ENCODE measurements at regions not wholly inside any gene's neighbourhood (a gene's known extent, or its start where the extent isn't known, plus 50 kb on each side); places are given as distances from the start of the nearest gene placed in this dataset.

DNA sequence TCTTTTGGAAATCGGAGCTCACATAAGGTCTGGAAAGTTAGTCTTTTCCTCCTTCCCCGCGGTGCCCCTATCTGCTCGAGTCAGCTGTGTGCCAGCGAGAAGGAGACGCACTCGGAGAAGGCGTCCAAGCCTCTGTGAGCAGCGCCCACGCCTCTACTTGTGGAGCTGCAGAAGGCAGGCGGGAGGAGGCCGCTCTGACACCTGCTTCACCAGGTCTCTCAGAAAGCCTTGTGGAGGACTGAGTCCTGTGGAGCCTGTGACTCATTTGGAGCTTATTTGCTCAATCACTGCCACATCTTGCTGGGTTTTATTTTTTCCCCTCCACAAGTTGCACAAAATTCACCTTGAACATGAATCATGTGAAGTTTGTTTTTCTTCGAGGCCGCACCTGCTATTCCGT is 117.5 kb downstream of the IRX2 start:
- H3K36me3 ChIP-seq (ENCODE audit: control insufficient read depth, low read length), result no peaks in the 10 kb centered on the region
- TF ChIP-seq, protein P1, sequence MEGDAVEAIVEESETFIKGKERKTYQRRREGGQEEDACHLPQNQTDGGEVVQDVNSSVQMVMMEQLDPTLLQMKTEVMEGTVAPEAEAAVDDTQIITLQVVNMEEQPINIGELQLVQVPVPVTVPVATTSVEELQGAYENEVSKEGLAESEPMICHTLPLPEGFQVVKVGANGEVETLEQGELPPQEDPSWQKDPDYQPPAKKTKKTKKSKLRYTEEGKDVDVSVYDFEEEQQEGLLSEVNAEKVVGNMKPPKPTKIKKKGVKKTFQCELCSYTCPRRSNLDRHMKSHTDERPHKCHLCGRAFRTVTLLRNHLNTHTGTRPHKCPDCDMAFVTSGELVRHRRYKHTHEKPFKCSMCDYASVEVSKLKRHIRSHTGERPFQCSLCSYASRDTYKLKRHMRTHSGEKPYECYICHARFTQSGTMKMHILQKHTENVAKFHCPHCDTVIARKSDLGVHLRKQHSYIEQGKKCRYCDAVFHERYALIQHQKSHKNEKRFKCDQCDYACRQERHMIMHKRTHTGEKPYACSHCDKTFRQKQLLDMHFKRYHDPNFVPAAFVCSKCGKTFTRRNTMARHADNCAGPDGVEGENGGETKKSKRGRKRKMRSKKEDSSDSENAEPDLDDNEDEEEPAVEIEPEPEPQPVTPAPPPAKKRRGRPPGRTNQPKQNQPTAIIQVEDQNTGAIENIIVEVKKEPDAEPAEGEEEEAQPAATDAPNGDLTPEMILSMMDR (IDR thresholded peaks at IDR 0.05; ENCODE audit: low read depth, low read length, poor library complexity, severe bottlenecking), result no peak
- no peak for TF ChIP-seq EZH2phosphoT487 (IDR thresholded peaks at IDR 0.05; ENCODE audit: borderline replicate concordance, low read length)

DNA sequence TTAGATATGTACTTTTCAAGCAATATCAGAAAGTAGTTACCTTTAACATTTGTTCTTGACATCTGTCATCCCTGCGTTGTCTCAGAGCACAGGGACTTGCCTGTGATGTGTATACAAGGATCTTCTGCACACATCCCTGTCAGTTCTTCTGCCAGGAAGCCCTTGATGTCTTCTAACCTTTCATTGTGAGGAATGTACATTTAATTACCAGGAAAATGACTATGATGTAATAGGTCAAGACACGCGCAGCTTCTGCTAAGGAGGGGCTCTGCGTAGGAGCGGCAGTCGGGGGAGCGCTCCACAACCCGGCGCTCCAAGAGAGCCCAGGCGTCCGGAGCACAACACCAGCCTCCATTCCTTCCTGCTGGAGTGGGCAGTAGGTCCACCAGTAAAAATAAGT is 119.7 kb downstream of the IRX2 start:
- Histone ChIP-seq H3K9me2 (replicated peaks; ENCODE audit: control insufficient read depth, low read length) (no peaks in the 10 kb centered on the region), H3K27me3 (ENCODE audit: control insufficient read depth, low read length) (no peaks in the 10 kb centered on the region), H3K4me1 (ENCODE audit: control insufficient read depth, low read length) (no peaks in the 10 kb centered on the region), H3K9me3 (ENCODE audit: control insufficient read depth, insufficient read depth, low read length) (peaks cover 4% of the 10 kb centered on the region; the same call in 1 of the 2 replicates), H3K36me3 (ENCODE audit: control insufficient read depth, low read length) (no peaks in the 10 kb centered on the region), H4K20me1 (ENCODE audit: control insufficient read depth, insufficient read depth, low read depth, low read length) (no peaks in the 10 kb centered on the region), H3K4me2 (ENCODE audit: low read length) (no peak overlapping the region), H3F3A (ENCODE audit: control insufficient read depth, insufficient read depth) (no peaks in the 10 kb centered on the region), H3K27ac (ENCODE audit: low read depth, low read length) (no peak overlapping the region), H3K4me3 (ENCODE audit: low read length) (no peak overlapping the region), H3K79me2 (ENCODE audit: control insufficient read depth, low read length) (no peaks in the 10 kb centered on the region)
- TF ChIP-seq EZH2phosphoT487 (IDR thresholded peaks at IDR 0.05; ENCODE audit: borderline replicate concordance, low read length), result no peak
- TF ChIP-seq, protein P1 (IDR thresholded peaks at IDR 0.05; ENCODE audit: low read depth, low read length, poor library complexity, severe bottlenecking), result no peak

More for the DNA sequence above, 117.5 kb downstream of the IRX2 start:
- H3K27ac ChIP-seq (ENCODE audit: low read depth, low read length), result no peak overlapping the region
- H3K27me3 ChIP-seq (ENCODE audit: control insufficient read depth, low read length), result no peaks in the 10 kb centered on the region
- no peaks in the 10 kb centered on the region for H3F3A ChIP-seq (ENCODE audit: control insufficient read depth, insufficient read depth)
- no peak overlapping the region for H3K4me2 ChIP-seq (ENCODE audit: low read length)
- H3K79me2 ChIP-seq (ENCODE audit: control insufficient read depth, low read length), result no peaks in the 10 kb centered on the region
- H3K9me3 ChIP-seq (ENCODE audit: control insufficient read depth, insufficient read depth, low read length), result peaks cover 4% of the 10 kb centered on the region; the same call in 1 of the 2 replicates
- H3K9me2 ChIP-seq (replicated peaks; ENCODE audit: control insufficient read depth, low read length), result no peaks in the 10 kb centered on the region
- no peak overlapping the region for H3K4me3 ChIP-seq (ENCODE audit: low read length)
- no peaks in the 10 kb centered on the region for H4K20me1 ChIP-seq (ENCODE audit: control insufficient read depth, insufficient read depth, low read depth, low read length)
- H3K4me1 ChIP-seq (ENCODE audit: control insufficient read depth, low read length), result no peaks in the 10 kb centered on the region

DNA sequence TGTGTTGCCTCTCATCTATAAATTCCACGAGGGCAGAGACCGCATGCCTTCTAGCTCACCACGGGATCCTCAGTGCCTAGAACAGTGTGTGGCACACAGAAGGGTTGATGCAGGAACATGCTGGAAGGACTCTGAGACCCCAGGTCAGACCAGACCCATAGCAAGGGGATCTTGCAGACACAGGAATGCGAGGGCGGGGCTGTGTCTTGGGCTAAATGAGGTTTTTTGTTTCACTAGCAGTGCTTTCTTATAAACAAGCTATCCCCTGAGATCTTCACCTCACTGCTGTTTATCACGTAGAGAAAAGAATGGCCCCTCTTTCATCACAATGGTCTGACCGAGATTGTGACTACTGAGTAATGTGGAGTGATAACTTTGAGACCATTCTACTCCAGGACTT is 122.4 kb downstream of the IRX2 start:
- Histone ChIP-seq H3K4me3 (ENCODE audit: low read length) (no peak overlapping the region), H3K27ac (ENCODE audit: low read depth, low read length) (no peak overlapping the region), H3K9me3 (ENCODE audit: control insufficient read depth, insufficient read depth, low read length) (peaks cover 4% of the 10 kb centered on the region; the same call in 1 of the 2 replicates), H4K20me1 (ENCODE audit: control insufficient read depth, insufficient read depth, low read depth, low read length) (no peaks in the 10 kb centered on the region), H3F3A (ENCODE audit: control insufficient read depth, insufficient read depth) (no peaks in the 10 kb centered on the region), H3K9me2 (replicated peaks; ENCODE audit: control insufficient read depth, low read length) (no peaks in the 10 kb centered on the region), H3K4me1 (ENCODE audit: control insufficient read depth, low read length) (no peaks in the 10 kb centered on the region), H3K27me3 (ENCODE audit: control insufficient read depth, low read length) (no peaks in the 10 kb centered on the region), H3K36me3 (ENCODE audit: control insufficient read depth, low read length) (no peaks in the 10 kb centered on the region), H3K79me2 (ENCODE audit: control insufficient read depth, low read length) (no peaks in the 10 kb centered on the region), H3K4me2 (ENCODE audit: low read length) (no peak overlapping the region)
- TF ChIP-seq, protein P1 (IDR thresholded peaks at IDR 0.05; ENCODE audit: low read depth, low read length, poor library complexity, severe bottlenecking), result no peak

DNA sequence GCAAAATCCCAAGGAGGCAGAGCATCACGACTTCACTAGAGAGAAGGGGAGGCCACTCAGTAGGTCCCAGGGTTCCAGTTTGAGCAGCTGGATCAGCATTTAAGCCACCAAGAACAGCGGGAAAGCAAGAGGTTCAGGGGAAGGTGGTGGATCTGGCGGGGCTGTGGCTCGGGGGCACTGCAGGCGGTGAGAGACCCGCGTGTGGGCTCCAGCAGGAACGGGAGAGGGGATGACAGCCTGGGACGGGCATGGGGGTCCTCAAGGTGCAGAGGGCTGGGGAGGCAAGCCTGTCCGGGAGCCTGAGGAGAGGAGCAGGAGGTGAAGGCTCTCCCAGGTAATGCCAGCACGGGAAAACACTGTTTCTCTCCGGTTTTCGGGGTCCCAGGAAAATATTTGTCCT is 123.6 kb downstream of the IRX2 start:
- no peak overlapping the region for H3K4me3 ChIP-seq (ENCODE audit: low read length)
- no peaks in the 10 kb centered on the region for H3K36me3 ChIP-seq (ENCODE audit: control insufficient read depth, low read length)

More for the DNA sequence above, 123.6 kb downstream of the IRX2 start:
- Histone ChIP-seq H4K20me1 (ENCODE audit: control insufficient read depth, insufficient read depth, low read depth, low read length) (no peaks in the 10 kb centered on the region), H3K9me3 (ENCODE audit: control insufficient read depth, insufficient read depth, low read length) (no peaks in the 10 kb centered on the region; the same call in 1 of the 2 replicates), H3K4me2 (ENCODE audit: low read length) (no peak overlapping the region), H3K4me1 (ENCODE audit: control insufficient read depth, low read length) (no peaks in the 10 kb centered on the region), H3K27me3 (ENCODE audit: control insufficient read depth, low read length) (no peaks in the 10 kb centered on the region), H3K27ac (ENCODE audit: low read depth, low read length) (no peak overlapping the region), H3K9me2 (replicated peaks; ENCODE audit: control insufficient read depth, low read length) (no peaks in the 10 kb centered on the region), H3K79me2 (ENCODE audit: control insufficient read depth, low read length) (no peaks in the 10 kb centered on the region), H3F3A (ENCODE audit: control insufficient read depth, insufficient read depth) (no peaks in the 10 kb centered on the region)
- TF ChIP-seq EZH2phosphoT487 (IDR thresholded peaks at IDR 0.05; ENCODE audit: borderline replicate concordance, low read length), result no peak
- TF ChIP-seq, protein P1 (IDR thresholded peaks at IDR 0.05; ENCODE audit: low read depth, low read length, poor library complexity, severe bottlenecking), result no peak

Measured in DOHH2 (cell line).